Stimulated activated naive CD8-positive, alpha-beta T cell treated with anti-CD3 and anti-CD28 coated beads, Interleukin-15, amount 100 ng/mL, for 72 hours (primary cell): ENCODE measurements at regions not wholly inside any gene's neighbourhood (a gene's known extent, or its start where the extent isn't known, plus 50 kb on each side); places are given as distances from the start of the nearest gene placed in this dataset.

Experiments used
- ATAC-seq: fragments of 150-1000 bp; cut with Tn5 transposase; 2 replicates; pipeline ENCODE4 v1.10.0; 2021; ENCODE audit warnings: mild to moderate bottlenecking, moderate library complexity
- DNase-seq, 2 donors: peaks; one replicate each; pipeline ENCODE4 v3.0.0; 2021 to 2022
- H3K27ac Mint-ChIP-seq, 2 donors: one replicate each; pipeline ENCODE4 v1.8.0; 2022; ENCODE audit warnings: mild to moderate bottlenecking in 2 of 2, mixed read lengths in 2 of 2, moderate library complexity in 2 of 2
- H3K27me3 Mint-ChIP-seq: one replicate; pipeline ENCODE4 v1.8.0; 2022; ENCODE audit warnings: mixed read lengths
- H3K4me1 Mint-ChIP-seq: one replicate; pipeline ENCODE4 v1.8.0; 2022; ENCODE audit warnings: mild to moderate bottlenecking, mixed read lengths
- H3K4me3 Mint-ChIP-seq, 2 donors: one replicate each; pipeline ENCODE4 v1.8.0; 2022; ENCODE audit warnings: mild to moderate bottlenecking in 2 of 2, mixed read lengths in 2 of 2, moderate library complexity in 1 of 2
- H3K9me3 Mint-ChIP-seq, 2 donors: one replicate each; pipeline ENCODE4 v1.8.0; 2022; ENCODE audit warnings: mixed read lengths in 2 of 2

DNA sequence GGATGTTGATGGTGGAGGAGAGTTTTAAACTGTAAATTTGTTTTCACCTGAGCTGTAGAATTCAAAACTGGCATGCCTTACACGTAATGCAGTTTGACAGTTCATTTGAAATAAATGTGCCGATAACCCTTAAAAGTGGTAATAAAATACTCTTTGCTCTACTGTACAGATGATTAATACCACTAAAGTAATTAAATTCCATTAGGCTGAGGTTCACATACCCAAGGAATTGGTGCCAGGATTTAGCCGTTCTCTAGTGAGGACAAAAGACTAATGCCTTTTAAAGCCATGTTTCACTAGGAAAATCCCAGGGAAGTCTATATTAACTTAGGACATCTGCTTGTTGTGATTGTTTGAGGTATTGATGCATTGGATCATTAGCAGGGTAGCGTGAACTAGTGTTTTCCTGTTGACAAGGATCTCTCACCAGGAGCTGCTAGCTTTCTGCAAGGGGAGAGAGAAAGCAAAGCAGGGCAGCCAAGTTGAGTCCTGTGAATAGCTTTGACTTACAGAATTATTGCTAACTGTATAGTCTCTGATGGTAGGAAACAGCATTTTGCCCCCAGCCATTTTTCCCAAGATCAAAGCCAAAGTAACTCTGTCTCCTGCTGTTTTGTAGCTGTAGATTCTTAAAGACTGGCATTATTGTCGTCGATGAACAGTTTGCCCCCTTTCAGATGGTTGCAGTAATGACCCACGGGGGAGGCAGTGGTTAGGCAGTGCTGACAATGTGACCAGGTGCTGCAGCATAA lies 280.9 kb upstream of the FANCL start:
- no peak overlapping the region for H3K27ac Mint-ChIP-seq

GRCh38 chr2:58520903-58521302 lies 279.8 kb upstream of the FANCL start:
- Mint-ChIP-seq H3K27me3 (no peaks in the 10 kb centered on the region), H3K4me3 (no peak overlapping the region), H3K27ac (no peak overlapping the region), H3K9me3 (no peaks in the 10 kb centered on the region), H3K4me1 (no peaks in the 10 kb centered on the region)
- DNase-seq (no peak), ATAC-seq (no peak)

More for the DNA sequence above, 280.9 kb upstream of the FANCL start:
- peaks cover 3% of the 10 kb centered on the region for H3K27me3 Mint-ChIP-seq
- no peak overlapping the region for H3K4me3 Mint-ChIP-seq
- ATAC-seq: no peak
- H3K4me1 Mint-ChIP-seq: no peaks in the 10 kb centered on the region
- H3K9me3 Mint-ChIP-seq: no peaks in the 10 kb centered on the region
- no peak for DNase-seq

GRCh38 chr2:58517881-58518280 lies 276.8 kb upstream of the FANCL start:
- Mint-ChIP-seq H3K9me3 (no peaks in the 10 kb centered on the region), H3K27me3 (no peaks in the 10 kb centered on the region), H3K4me1 (no peaks in the 10 kb centered on the region), H3K4me3 (no peak overlapping the region), H3K27ac (no peak overlapping the region)
- ATAC-seq (no peak), DNase-seq (no peak)

GRCh38 chr2:58516695-58517094 lies 275.6 kb upstream of the FANCL start:
- Mint-ChIP-seq H3K4me3 (no peak overlapping the region), H3K27me3 (no peaks in the 10 kb centered on the region), H3K4me1 (no peaks in the 10 kb centered on the region), H3K27ac (no peak overlapping the region), H3K9me3 (no peaks in the 10 kb centered on the region)
- DNase-seq (no peak), ATAC-seq (no peak)

- DNase-seq: peak; percentile 15 to 33
- no peak overlapping the region for H3K27ac Mint-ChIP-seq
- H3K27me3 Mint-ChIP-seq: no peaks in the 10 kb centered on the region
- ATAC-seq: peak; percentile 88
- no peak overlapping the region for H3K4me3 Mint-ChIP-seq
- H3K9me3 Mint-ChIP-seq: no peaks in the 10 kb centered on the region
- no peaks in the 10 kb centered on the region for H3K4me1 Mint-ChIP-seq
These were observed 274.9 kb upstream of the FANCL start for GRCh38 chr2:58515827-58516573.

DNA sequence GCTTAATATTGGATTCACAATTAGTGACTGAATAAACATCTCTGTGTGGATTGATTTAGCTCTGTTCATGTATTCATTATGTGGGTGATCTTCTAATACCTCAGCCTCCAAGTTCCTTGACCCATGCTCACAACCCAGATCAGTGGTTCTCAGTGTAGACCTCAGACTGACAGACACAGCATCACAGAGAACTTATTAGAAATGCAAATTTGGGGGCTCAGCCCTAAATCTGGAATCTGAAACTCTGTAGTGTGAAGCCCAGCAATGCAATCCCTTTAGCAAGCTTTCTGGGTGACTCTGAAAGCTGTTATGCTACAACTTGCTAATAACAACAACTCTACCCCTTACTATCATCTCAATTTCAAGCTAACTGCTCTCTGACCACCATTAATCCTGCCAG lies 273.1 kb upstream of the FANCL start:
- H3K27ac Mint-ChIP-seq: no peak overlapping the region
- no peak overlapping the region for H3K4me3 Mint-ChIP-seq
- H3K27me3 Mint-ChIP-seq: no peaks in the 10 kb centered on the region
- ATAC-seq (no peak), DNase-seq (no peak)
- H3K9me3 Mint-ChIP-seq: no peaks in the 10 kb centered on the region
- no peaks in the 10 kb centered on the region for H3K4me1 Mint-ChIP-seq

DNA sequence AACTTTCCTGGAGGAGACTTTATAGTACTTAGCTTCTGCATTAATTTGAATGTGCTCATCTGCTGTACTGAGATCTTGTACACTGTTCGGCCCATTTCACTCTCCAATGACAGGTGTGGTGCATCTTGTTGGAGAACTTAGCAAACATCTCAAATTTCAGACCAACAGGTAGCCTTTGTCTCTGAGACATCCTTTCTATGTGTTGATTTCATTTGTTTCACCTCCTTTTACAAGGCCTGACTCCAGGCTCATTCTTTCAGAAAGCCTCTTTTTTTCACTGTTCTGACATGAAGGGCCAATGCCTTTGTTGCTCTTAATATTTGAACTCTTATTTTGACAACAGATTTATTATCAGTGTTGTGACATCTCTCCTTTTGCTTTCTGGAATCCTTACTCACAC lies 271.8 kb upstream of the FANCL start:
- Mint-ChIP-seq H3K27ac (no peak overlapping the region), H3K4me1 (no peaks in the 10 kb centered on the region), H3K4me3 (no peak overlapping the region), H3K9me3 (no peaks in the 10 kb centered on the region), H3K27me3 (no peaks in the 10 kb centered on the region)
- no peak for DNase-seq
- ATAC-seq: no peak

- Mint-ChIP-seq H3K9me3 (no peaks in the 10 kb centered on the region), H3K4me3 (no peak overlapping the region), H3K27ac (no peak overlapping the region), H3K4me1 (no peaks in the 10 kb centered on the region), H3K27me3 (peaks cover 10% of the 10 kb centered on the region)
- DNase-seq (no peak), ATAC-seq (no peak)
These were observed 266.9 kb upstream of the FANCL start for GRCh38 chr2:58508006-58508405.

DNA sequence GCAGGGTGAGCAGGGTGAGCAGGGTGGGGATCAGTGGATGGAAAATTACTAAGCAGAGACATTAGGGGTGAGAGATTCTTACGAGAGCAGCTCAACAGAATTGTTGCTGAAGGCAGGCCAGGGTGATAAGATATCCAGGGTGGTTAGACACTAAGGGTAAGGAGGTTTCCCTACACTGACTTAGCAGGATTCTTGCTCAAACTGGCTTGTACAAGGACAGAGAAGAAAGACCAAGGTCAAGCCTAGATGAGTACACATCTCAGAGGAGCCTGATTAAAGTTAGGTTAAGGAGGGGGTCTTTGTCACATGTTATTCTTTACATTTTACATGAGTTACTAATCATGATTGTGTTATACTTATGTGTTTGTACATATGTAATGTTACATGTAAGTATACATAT lies 262.8 kb upstream of the FANCL start:
- H3K27ac Mint-ChIP-seq: no peak overlapping the region
- ATAC-seq (no peak), DNase-seq (no peak)
- H3K4me1 Mint-ChIP-seq: no peaks in the 10 kb centered on the region
- H3K4me3 Mint-ChIP-seq: no peak overlapping the region
- no peaks in the 10 kb centered on the region for H3K9me3 Mint-ChIP-seq
- H3K27me3 Mint-ChIP-seq: peaks cover 10% of the 10 kb centered on the region

- Mint-ChIP-seq H3K4me3 (no peak overlapping the region), H3K4me1 (no peaks in the 10 kb centered on the region), H3K9me3 (no peaks in the 10 kb centered on the region), H3K27ac (no peak overlapping the region), H3K27me3 (peaks cover 10% of the 10 kb centered on the region)
- DNase-seq (no peak), ATAC-seq (no peak)
These were observed 261.8 kb upstream of the FANCL start for GRCh38 chr2:58502931-58503330.

- no peak overlapping the region for H3K27ac Mint-ChIP-seq
- ATAC-seq (no peak), DNase-seq (no peak)
These were observed 260.4 kb upstream of the FANCL start for GRCh38 chr2:58501371-58502160.

DNA sequence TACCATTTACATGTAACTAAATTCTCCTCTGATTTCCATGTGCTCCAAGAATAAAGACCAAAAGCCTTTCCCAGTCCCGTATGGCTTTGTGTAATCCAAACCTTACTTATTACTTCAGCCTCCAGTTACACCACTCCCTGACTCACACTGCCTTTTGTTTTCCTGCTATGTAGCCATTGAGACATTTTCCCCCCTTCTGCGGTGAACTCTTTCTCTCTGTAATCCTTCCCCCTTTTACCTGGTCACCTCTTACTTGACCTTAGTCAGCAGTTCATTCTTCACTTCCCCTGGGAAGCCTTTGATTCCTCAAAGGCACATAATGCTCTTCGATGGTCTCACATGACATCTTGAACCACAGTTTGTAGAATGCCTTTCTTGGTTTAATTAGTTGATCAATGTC lies 256.0 kb upstream of the FANCL start:
- no peak overlapping the region for H3K27ac Mint-ChIP-seq
- DNase-seq: no peak
- no peak for ATAC-seq
- no peak overlapping the region for H3K4me3 Mint-ChIP-seq
- no peaks in the 10 kb centered on the region for H3K27me3 Mint-ChIP-seq
- H3K9me3 Mint-ChIP-seq: no peaks in the 10 kb centered on the region
- no peaks in the 10 kb centered on the region for H3K4me1 Mint-ChIP-seq

More at GRCh38 chr2:58501371-58502160, 260.4 kb upstream of the FANCL start:
- Mint-ChIP-seq H3K27me3 (peaks cover 10% of the 10 kb centered on the region), H3K9me3 (no peaks in the 10 kb centered on the region), H3K4me3 (no peak overlapping the region), H3K4me1 (no peaks in the 10 kb centered on the region)

GRCh38 chr2:58495806-58496205 lies 254.7 kb upstream of the FANCL start:
- Mint-ChIP-seq H3K27ac (no peak overlapping the region), H3K27me3 (no peaks in the 10 kb centered on the region), H3K4me1 (no peaks in the 10 kb centered on the region), H3K9me3 (peaks cover 0 to under 1% of the 10 kb centered on the region in 2 donors), H3K4me3 (no peak overlapping the region)
- DNase-seq (no peak), ATAC-seq (no peak)

- ATAC-seq: no peak
- no peaks in the 10 kb centered on the region for H3K4me1 Mint-ChIP-seq
- no peak overlapping the region for H3K4me3 Mint-ChIP-seq
- no peaks in the 10 kb centered on the region for H3K27me3 Mint-ChIP-seq
- H3K9me3 Mint-ChIP-seq: peaks cover 0 to 5% of the 10 kb centered on the region in 2 donors
- DNase-seq: no peak
- H3K27ac Mint-ChIP-seq: no peak overlapping the region
These were observed 253.0 kb upstream of the FANCL start for GRCh38 chr2:58494071-58494501.

DNA sequence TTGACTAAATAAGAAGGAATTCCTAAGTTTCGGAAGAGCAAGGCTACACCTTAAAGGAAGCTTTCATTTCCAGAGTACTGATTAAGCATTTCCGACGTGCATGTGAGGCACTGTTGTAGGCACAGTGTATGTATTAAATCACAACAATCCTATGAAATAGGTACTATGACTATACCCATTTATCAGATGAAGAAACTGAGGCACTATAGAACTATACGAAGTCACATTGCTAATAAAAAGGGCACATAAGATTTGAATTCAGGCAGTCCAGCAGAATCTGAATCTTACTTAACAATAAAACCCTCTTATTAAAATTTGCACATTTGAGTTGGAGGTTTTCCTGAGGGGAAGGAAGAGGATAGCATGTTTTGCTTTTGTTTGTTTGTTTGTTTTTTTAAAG lies 243.5 kb upstream of the FANCL start:
- Mint-ChIP-seq H3K9me3 (peaks cover 12 to 13% of the 10 kb centered on the region in 2 donors), H3K27me3 (no peaks in the 10 kb centered on the region), H3K27ac (no peak overlapping the region), H3K4me1 (no peaks in the 10 kb centered on the region), H3K4me3 (no peak overlapping the region)
- no peak for DNase-seq
- no peak for ATAC-seq

- H3K4me3 Mint-ChIP-seq: no peak overlapping the region
- H3K4me1 Mint-ChIP-seq: no peaks in the 10 kb centered on the region
- H3K27me3 Mint-ChIP-seq: no peaks in the 10 kb centered on the region
- DNase-seq (no peak), ATAC-seq (no peak)
- H3K9me3 Mint-ChIP-seq: peaks cover 12 to 13% of the 10 kb centered on the region in 2 donors
- no peak overlapping the region for H3K27ac Mint-ChIP-seq
These were observed 243.1 kb upstream of the FANCL start for GRCh38 chr2:58484221-58484620.
